Esophagus mucosa (tissue), 1 donor: ENCODE measurements at regions not wholly inside any gene's neighbourhood (a gene's known extent, or its start where the extent isn't known, plus 50 kb on each side); places are given as distances from the start of the nearest gene placed in this dataset.
A peak's percentile ranks its signal among the peaks of the same experiment; 100 is the strongest.

Experiments
- ATAC-seq: fragments of 200-7000 bp; cut with Tn5 transposase; one replicate; pipeline ENCODE4 v1.9.1; 2020
- donor health status: DM: yes; HTN: yes; CAD: no.

- ATAC-seq: no peak
These were observed 358.6 kb upstream of the ASIC2 start for GRCh38 chr17:33651686-33652085.

- ATAC-seq: no peak
These were observed 359.8 kb upstream of the ASIC2 start for GRCh38 chr17:33652731-33653398.

GRCh38 chr17:33653399-33653788, 360.3 kb upstream of the ASIC2 start:
- no peak for ATAC-seq

GRCh38 chr17:33657181-33657580, 364.1 kb upstream of the ASIC2 start:
- no peak for ATAC-seq

- no peak for ATAC-seq
These were observed 368.9 kb upstream of the ASIC2 start for GRCh38 chr17:33661975-33662374.

GRCh38 chr17:33664116-33664840, 371.2 kb upstream of the ASIC2 start:
- ATAC-seq: no peak

- ATAC-seq: no peak
These were observed 374.0 kb upstream of the ASIC2 start for GRCh38 chr17:33667052-33667509.

GRCh38 chr17:33667671-33668070, 374.6 kb upstream of the ASIC2 start:
- ATAC-seq: no peak

- ATAC-seq: no peak
These were observed 375.4 kb upstream of the ASIC2 start for GRCh38 chr17:33668516-33668915.

- ATAC-seq: no peak
These were observed 378.4 kb upstream of the ASIC2 start for GRCh38 chr17:33671491-33671890.

- peak; percentile 81 for ATAC-seq
These were observed 381.6 kb upstream of the ASIC2 start for GRCh38 chr17:33674685-33675084.

- ATAC-seq: no peak
These were observed 383.3 kb upstream of the ASIC2 start for GRCh38 chr17:33676444-33676843.

GRCh38 chr17:33679595-33679994, 386.5 kb upstream of the ASIC2 start:
- no peak for ATAC-seq

- ATAC-seq: no peak
These were observed 387.4 kb upstream of the ASIC2 start for GRCh38 chr17:33680472-33680871.

- no peak for ATAC-seq
These were observed 389.5 kb upstream of the ASIC2 start for GRCh38 chr17:33682599-33682998.

GRCh38 chr17:33684735-33685134, 391.6 kb upstream of the ASIC2 start:
- ATAC-seq: no peak

GRCh38 chr17:33686171-33686570, 393.1 kb upstream of the ASIC2 start:
- ATAC-seq: peak; percentile 33

GRCh38 chr17:33687831-33688230, 394.7 kb upstream of the ASIC2 start:
- no peak for ATAC-seq

- ATAC-seq: no peak
These were observed 395.7 kb upstream of the ASIC2 start for GRCh38 chr17:33688771-33689170.

GRCh38 chr17:33689725-33690124, 396.6 kb upstream of the ASIC2 start:
- ATAC-seq: no peak

- ATAC-seq: no peak
These were observed 402.3 kb upstream of the ASIC2 start for GRCh38 chr17:33695431-33695830.

- ATAC-seq: no peak
These were observed 403.0 kb upstream of the ASIC2 start for GRCh38 chr17:33696102-33696501.

- ATAC-seq: no peak
These were observed 404.5 kb upstream of the ASIC2 start for GRCh38 chr17:33697557-33697956.

GRCh38 chr17:33701910-33702309, 408.8 kb upstream of the ASIC2 start:
- no peak for ATAC-seq
